D721Med (cell line): ENCODE measurements at regions not wholly inside any gene's neighbourhood (a gene's known extent, or its start where the extent isn't known, plus 50 kb on each side); places are given as distances from the start of the nearest gene placed in this dataset.

Experiments used
- DNase-seq: peaks from one replicate; pipeline ENCODE4 v3.0.0; 2011; ENCODE audit warnings: low spot score; ENCODE audit not compliant: insufficient read length
- FAIRE-seq: peaks from 2 replicates; lab custom pipeline; 2011; peaks lifted over from hg19 to GRCh38; lab: Jason Lieb, UNC
- TF ChIP-seq, protein P1 (sequence below): IDR thresholded peaks from 2 replicates; pipeline ENCODE4 v1.5.1; 2012; ENCODE audit warnings: mild to moderate bottlenecking, control low read depth; ENCODE audit not compliant: insufficient read depth; ENCODE audit errors: missing control alignments

DNA sequence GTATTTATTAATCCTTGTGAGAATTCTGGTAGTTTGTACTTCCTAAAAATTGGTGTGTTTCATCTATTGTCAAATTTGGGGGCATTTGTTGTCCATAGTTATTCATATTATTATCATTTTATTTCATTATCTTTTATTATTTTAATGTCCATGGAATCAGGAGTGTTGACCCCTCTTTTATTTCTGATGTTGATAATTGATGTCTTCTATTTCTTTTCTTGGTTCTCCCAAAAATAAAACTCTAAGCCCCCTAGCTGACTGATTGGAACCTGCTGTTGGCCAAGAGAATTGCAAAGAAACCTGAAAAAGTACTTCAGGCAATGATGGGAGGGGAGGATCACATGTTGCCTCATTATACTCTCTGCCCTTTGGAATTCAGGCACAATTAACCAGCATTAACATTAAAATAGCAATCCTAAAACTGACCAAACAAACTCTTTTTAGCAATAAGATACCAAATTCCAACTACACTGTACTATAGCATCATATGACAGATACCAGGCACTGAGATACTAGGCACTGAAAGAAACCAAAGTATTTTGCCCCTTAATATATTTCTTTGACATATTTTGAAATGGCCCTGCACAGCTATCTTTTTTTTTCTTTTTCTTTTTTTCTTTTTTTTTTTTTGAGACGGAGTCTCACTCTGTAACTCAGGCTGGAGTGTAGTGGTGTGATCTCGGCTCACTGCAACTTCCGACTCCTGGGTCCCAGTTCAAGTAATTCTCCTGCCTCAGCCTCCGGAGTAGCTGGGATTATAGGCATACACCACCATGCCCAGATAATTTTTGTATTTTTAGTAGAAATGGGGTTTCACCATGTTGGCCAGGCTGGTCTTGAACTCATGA lies 1097.2 kb upstream of the CNTNAP5 start:
- no peak for DNase-seq
- TF ChIP-seq, protein P1, sequence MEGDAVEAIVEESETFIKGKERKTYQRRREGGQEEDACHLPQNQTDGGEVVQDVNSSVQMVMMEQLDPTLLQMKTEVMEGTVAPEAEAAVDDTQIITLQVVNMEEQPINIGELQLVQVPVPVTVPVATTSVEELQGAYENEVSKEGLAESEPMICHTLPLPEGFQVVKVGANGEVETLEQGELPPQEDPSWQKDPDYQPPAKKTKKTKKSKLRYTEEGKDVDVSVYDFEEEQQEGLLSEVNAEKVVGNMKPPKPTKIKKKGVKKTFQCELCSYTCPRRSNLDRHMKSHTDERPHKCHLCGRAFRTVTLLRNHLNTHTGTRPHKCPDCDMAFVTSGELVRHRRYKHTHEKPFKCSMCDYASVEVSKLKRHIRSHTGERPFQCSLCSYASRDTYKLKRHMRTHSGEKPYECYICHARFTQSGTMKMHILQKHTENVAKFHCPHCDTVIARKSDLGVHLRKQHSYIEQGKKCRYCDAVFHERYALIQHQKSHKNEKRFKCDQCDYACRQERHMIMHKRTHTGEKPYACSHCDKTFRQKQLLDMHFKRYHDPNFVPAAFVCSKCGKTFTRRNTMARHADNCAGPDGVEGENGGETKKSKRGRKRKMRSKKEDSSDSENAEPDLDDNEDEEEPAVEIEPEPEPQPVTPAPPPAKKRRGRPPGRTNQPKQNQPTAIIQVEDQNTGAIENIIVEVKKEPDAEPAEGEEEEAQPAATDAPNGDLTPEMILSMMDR = no peak
- no peak for FAIRE-seq

DNA sequence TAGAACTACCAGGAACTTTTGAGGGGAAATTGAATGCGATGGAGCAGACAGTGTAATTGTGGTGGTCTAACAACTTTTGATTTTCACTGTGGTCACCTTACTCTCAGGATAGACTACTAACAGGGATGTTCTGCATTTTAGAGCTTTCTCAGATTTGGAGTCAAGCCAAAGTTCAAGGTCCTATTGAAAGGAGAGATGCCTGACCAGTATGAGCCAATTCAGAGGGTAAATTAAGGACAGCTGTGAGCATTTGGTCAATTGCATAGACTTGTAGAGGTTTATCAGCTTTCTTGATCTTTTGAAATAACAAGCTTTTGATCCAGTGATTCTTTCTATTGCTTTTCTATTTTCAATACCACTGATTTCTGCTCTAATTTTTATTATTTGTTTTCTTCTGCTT lies 1095.7 kb upstream of the CNTNAP5 start:
- DNase-seq (no peak), FAIRE-seq (no peak)
- TF ChIP-seq, protein P1 = no peak

DNA sequence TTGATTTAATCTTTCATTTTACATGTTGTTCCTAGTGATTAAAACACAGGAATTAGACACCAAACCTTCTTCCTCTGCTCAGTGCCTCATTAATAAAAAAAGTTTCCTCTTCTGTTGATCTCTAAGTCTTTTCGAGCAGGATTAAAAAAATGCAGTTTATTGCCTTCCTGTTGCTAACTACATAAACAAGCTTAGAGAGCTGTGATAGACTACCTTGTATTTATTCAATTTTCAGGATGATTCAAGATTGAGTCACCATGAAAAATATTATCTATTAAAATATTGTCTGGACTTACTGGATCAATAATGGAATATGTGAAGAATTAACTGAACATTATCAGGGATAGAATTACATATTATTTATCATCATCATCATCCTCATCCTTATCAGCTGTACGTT lies 1089.6 kb upstream of the CNTNAP5 start:
- DNase-seq (no peak), FAIRE-seq (no peak)
- TF ChIP-seq, protein P1 = no peak

DNA sequence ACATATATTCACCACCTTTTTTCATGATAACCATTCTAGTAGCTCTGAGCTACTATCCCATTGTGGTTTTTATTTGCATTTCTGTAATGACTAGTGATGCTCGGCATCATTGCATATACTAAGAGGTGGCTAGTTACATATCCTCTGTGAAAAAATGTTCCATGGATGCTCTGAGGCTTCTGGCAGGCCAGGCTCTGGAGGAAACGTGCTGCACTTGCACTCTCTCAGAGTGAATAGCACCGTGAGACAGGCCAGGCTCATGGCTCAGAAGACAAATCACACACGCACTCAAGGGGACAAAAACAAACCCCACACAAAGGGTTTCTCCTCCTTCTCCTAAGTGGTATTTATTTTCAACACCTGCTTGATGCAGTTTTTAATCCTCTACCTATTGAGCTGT lies 1085.3 kb upstream of the CNTNAP5 start:
- DNase-seq (no peak), FAIRE-seq (no peak)
- TF ChIP-seq, protein P1 = no peak

DNA sequence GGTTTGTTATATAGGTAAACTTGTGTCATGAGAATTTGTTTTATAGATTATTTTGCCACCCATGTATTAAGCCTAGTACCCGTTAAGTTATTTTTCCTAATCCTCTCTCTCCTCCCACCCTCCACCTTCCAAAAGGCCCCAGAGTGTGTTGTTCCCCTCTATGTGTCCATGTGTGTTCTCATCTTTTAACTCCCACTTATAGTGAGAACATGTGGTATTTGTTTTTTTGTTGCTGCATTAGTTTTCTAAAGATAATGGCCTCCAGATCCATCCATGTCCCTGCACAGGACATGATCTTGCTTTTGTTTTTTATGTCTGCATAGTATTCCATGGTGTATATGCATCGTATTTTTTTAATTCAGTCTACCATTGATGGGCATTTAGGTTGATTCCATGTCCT lies 1075.6 kb upstream of the CNTNAP5 start:
- no peak for FAIRE-seq
- DNase-seq = no peak
- TF ChIP-seq, protein P1 = no peak

DNA sequence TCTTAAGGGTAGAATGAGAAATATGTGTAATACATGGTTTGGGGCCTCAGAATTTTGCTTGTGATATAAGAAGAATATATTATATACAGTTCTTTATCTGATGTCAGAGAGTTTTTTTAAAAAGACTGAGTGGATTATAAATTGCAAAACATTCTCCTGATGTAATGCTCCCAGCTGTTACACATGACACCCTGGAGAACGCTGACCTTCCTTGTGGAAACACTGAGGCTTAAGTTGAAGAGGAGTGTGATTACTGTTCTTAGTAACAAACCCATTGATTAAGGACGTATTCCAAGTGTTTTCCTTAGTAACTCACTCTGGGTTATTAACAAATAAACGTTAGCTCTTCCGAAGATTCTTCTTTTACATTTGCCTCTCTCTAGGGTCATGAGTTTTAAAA lies 1069.3 kb upstream of the CNTNAP5 start:
- FAIRE-seq = peak; percentile 25

More for the DNA sequence above, 1069.3 kb upstream of the CNTNAP5 start:
- no peak for DNase-seq
- TF ChIP-seq, protein P1 = no peak
